Endometrium (tissue), 2 donors: ENCODE measurements at regions not wholly inside any gene's neighbourhood (a gene's known extent, or its start where the extent isn't known, plus 50 kb on each side); places are given as distances from the start of the nearest gene placed in this dataset.

Experiments
- FAIRE-seq: peaks from 2 replicates; lab custom pipeline; 2012; peaks lifted over from hg19 to GRCh38; lab: Jason Lieb, UNC
- donor health status: control.
- donor health status: control.

- no peak for FAIRE-seq
These were observed 336.4 kb upstream of the FSHR start for GRCh38 chr2:49490710-49491109.

- FAIRE-seq = no peak
These were observed 332.8 kb upstream of the FSHR start for GRCh38 chr2:49487139-49487538.

DNA sequence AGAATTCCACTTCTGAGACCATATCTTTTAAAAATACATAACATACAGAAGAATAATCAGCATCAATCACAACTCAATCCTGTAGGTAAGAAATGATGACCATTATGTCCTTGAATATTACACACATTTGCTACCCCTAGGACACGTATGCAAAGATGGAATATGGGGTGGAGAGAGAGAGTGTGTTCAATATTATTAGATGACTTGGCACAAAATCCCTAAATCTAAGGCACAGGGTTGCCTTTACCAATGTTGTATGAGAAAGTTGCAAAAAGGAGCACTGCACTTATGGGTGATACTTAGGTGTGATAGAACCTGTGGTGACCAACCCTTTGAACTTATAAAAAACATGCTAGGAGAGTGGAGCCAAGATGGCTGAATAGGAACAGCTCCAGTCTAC is 326.2 kb upstream of the FSHR start:
- no peak for FAIRE-seq

GRCh38 chr2:49465157-49465831 is 311.0 kb upstream of the FSHR start:
- FAIRE-seq = no peak

GRCh38 chr2:49459314-49459993 is 305.1 kb upstream of the FSHR start:
- no peak for FAIRE-seq

DNA sequence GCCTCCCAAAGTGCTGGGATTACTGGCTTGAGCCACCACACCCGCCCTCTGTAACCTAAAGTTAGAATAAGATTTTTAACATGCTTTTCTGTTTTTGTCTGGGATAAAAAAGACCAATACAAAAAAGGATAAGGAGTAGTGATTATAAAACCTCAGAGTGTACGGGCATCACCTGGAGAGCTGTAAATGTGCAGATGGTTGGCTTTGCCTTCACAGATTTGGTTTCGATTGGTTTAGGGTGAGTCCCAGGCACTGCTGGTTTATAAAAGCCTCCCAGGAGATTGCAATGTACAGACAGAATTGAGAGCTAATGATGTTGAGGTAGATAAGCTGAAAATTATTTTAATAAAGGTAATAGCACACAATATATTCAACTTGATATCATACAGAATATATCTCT is 289.7 kb upstream of the FSHR start:
- FAIRE-seq = no peak

DNA sequence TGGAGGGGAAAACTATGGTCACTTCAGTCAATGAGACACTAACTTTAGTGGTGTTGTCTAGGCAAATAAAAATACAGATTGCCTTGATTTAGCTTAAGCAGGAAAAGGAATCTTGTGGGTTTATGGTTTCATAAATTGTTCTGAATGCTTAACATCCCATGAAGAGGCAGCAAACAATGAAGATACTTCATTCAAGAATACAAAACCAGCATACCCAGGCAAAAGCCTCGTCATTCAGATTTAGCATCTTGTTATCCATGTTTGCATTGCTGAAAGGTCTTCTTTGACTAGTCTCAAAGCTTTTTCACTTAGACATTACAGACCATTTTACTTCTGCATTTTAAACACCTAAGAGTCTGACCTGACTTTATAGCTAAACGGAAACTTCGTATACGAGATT is 272.7 kb upstream of the FSHR start:
- no peak for FAIRE-seq

GRCh38 chr2:49416252-49416651 is 261.9 kb upstream of the FSHR start:
- FAIRE-seq = no peak

GRCh38 chr2:49404108-49404507 is 249.8 kb upstream of the FSHR start:
- FAIRE-seq = no peak

DNA sequence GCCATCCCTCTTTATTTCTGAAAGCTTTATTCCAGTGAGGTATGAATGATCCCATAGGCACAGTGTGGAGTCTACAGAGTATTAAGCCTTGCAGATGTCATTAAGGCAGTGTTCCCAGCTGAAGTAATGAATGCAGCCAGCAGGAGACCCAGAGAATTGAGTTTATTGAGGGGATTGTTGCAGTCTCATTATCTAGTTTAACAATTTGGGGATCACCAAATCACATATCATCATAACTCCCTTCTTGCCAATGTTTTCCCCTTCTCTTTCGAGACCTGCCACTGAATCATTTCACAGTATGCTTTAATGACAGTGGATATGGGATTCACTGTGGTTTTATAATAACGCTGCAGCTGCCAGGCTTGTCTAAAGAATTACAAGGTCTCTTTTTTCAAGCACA is 249.3 kb upstream of the FSHR start:
- FAIRE-seq = no peak

- no peak for FAIRE-seq
These were observed 225.1 kb upstream of the FSHR start for GRCh38 chr2:49379406-49379805.

- FAIRE-seq = no peak
These were observed 216.9 kb upstream of the FSHR start for GRCh38 chr2:49371128-49371701.

- FAIRE-seq = no peak
These were observed 215.3 kb upstream of the FSHR start for GRCh38 chr2:49369650-49370049.

- no peak for FAIRE-seq
These were observed 214.8 kb upstream of the FSHR start for GRCh38 chr2:49369101-49369500.

DNA sequence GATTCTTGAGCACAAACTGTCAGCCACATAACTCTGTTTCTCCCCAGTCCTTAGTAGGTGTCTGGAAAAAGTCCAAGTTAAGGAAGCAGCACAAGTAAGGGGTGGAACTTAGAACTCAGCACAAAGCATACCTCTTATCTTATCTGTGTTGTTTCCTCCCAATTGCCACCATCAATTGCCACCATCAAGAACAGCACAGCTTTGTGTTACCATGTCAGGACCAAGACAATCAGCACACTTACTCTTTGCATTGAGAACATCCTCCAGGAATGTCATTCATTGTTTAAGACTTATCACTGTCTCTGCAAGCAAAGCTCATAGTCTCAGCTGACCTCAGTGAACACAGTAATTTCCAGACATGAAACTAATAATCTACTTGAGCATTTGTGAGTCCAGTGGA is 212.7 kb upstream of the FSHR start:
- no peak for FAIRE-seq

DNA sequence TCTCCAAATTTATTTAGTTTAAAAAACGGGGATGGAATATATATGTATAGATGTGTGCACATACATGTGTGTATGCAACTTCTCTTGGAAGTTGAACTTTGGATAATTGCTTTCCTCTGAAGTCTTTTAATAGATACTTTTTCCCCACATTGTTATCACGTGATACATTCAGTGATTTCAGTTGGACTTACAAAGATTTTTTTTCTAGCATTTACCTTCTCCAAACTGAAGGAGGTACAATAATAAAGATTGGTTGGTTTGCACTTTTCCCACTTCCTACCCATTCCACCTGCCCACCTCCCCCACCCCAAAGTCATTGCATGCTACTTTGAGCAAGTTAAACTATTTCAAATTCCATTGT is 206.1 kb upstream of the FSHR start:
- no peak for FAIRE-seq

- peak; percentile 86 for FAIRE-seq
These were observed 205.5 kb upstream of the FSHR start for GRCh38 chr2:49359721-49360406.

- no peak for FAIRE-seq
These were observed 201.3 kb upstream of the FSHR start for GRCh38 chr2:49355611-49356010.

DNA sequence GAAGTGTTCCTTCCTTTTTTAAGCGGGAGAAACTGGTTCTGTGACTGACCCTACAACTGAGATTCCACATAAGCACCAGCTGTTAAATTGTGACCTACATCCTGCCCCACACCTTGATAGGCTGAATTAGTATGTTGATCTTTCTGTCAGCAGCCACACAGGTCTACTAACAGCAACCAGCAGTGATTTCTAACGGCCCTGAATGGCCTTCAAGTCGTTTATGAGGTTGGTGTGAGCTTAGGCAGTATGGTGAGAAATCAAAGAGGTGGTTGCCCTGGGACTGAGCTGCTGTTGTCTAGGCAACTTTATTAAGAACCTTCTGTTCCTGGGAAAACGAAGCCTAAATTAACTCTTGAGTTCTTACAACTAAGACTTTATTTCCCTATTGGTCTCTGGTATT is 197.2 kb upstream of the FSHR start:
- FAIRE-seq = no peak

- no peak for FAIRE-seq
These were observed 189.3 kb upstream of the FSHR start for GRCh38 chr2:49343638-49344037.

DNA sequence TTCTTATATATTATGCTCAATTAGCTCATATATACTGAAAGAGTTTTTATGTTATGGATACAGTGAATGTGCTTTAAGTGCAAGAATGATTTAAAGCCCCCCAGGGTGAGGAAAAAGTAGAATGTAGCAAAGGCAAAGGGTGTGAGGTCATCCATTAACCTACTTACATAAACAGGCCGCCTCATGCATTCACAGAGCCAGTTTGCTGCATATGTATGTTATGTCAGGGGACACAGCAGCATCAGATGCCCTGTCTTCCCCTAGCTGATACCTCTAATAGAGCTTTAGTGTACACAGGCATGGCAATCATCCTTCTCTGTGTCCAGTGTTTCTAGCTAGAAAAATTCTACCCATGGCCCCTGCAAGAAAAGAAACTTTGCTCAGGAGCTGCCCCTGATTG is 187.8 kb upstream of the FSHR start:
- no peak for FAIRE-seq

DNA sequence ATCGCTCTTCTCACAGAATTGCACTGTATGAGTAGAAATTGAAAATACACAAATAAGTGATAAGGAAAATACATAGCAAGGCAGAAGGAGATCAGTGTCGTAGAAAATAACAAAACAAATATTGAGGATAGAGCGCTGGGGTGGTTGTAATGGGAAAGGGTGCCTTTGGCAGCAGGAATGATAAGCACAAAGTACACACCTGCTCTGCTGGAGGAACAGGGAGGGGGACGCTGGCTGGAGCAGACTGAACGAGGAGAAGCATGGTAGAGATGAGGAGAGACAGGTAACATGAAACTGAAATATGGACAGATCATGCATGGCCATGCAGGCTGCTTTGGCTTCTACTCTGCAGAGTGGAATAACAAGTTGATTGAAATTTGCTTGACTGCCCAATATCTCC is 181.2 kb upstream of the FSHR start:
- FAIRE-seq = no peak

DNA sequence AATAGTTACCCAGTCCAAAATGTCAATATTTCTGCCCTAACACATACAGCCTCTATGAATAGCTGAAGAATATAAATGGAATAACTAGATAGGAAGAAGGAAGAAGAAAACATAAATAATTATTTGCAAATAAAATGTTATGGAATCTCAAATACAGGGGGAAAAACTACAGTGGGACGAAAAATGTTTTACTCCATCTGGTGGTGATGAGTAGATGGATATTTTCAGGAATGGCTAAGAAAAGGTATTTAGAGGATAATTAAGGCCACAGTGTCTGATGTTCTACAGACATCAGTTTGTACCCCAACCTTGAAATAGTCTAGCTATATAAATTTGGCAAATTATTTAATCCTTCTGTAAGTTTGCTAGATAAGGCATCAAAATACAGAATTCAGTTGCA is 178.1 kb upstream of the FSHR start:
- FAIRE-seq = no peak
